SK-N-SH (cell line): ENCODE measurements at regions not wholly inside any gene's neighbourhood (a gene's known extent, or its start where the extent isn't known, plus 50 kb on each side); places are given as distances from the start of the nearest gene placed in this dataset.

Experiments used
- CTCF ChIP-seq: fragments of 200-600 bp; sonication (generic); IDR thresholded peaks from 2 replicates; pipeline ENCODE4 v1.6.1; 2017; ENCODE audit warnings: antibody characterized with exemption, mild to moderate bottlenecking, moderate library complexity
- EZH2phosphoT487 ChIP-seq: fragments of 200-600 bp; sonication (generic); IDR thresholded peaks from 2 replicates; pipeline ENCODE4 v1.6.1; 2017; ENCODE audit warnings: low read depth, mixed run types, mild to moderate bottlenecking, antibody characterized with exemption, moderate library complexity, borderline replicate concordance

DNA sequence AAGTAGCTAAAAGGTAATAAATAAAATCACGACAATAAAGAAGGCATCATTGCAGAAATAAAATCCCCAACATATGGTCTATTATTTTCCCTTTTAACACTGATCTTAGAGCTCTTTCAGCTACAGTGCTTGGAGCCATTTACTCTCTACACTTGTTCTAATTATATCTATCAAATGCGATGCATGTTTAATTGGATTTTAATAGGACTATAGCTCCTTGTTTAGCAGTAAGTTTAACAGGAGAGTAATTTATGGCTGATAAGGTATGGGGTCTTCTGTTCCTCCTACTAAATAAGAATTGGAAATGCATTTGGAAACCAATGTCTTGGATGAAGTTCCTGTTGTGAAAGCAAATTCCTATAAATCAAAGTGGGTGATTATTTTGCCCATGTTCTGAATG, 304.2 kb upstream of the PTPRD start:
- TF ChIP-seq CTCF (no peak), EZH2phosphoT487 (no peak)
